Right atrium auricular region (tissue), 2 donors: ENCODE measurements at regions not wholly inside any gene's neighbourhood (a gene's known extent, or its start where the extent isn't known, plus 50 kb on each side); places are given as distances from the start of the nearest gene placed in this dataset.

ENCODE experiments used
- DNase-seq: peaks from one replicate; pipeline ENCODE4 v3.0.0-alpha.2; 2019; ENCODE audit warnings: low spot score
- H3K27ac ChIP-seq, 2 donors: fragments of 200-600 bp; sonication (generic); 1 replicate in 1 of 2; 2 replicates in 1 of 2; pipeline ENCODE4 v1.5.1; 2016 to 2019
- H3K27me3 ChIP-seq, 2 donors: fragments of 200-600 bp; sonication (generic); one replicate each; pipeline versions ENCODE4 v1.5.1 to v1.6.0; 2017 to 2019
- H3K36me3 ChIP-seq: fragments of 200-600 bp; sonication (generic); one replicate; pipeline ENCODE4 v1.5.1; 2016
- H3K4me1 ChIP-seq, 2 donors: fragments of 200-600 bp; sonication (generic); one replicate each; pipeline versions ENCODE4 v1.5.1 to v1.6.0; 2017 to 2019
- H3K4me3 ChIP-seq, 2 donors: fragments of 200-600 bp; sonication (generic); 1 replicate in 1 of 2; 2 replicates in 1 of 2; pipeline ENCODE4 v1.5.1; 2017 to 2019; ENCODE audit warnings: mild to moderate bottlenecking in 1 of 2, moderate library complexity in 1 of 2
- H3K9me3 ChIP-seq, 2 donors: fragments of 200-600 bp; sonication (generic); one replicate each; pipeline ENCODE4 v1.5.1; 2019
- TF ChIP-seq, protein P1 (sequence below), 2 donors: fragments of 200-600 bp; sonication (generic); IDR thresholded peaks; one replicate each; pipeline ENCODE4 v1.5.1; 2019; ENCODE audit warnings: antibody characterized with exemption in 2 of 2

DNA sequence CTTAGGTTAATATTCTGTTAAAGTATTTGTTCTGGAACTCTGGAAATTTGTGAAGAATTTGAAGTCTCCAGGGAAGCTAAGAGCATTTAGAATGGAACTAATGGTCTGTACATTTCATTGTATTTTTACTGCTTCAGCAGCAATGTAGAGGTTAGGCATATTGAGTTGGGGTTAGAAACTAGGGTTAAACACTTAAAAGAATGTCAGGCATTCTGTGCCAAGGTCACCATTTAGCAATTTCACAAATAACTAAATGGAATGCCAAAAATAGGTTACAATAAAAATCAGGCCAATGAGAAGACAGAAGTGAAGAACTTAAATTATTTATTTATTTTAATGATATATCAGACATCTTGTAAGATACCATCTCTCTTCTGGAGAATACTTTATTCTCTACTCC, 210.8 kb downstream of the C12orf50 start:
- H3K27ac ChIP-seq, result no peak overlapping the region
- TF ChIP-seq, protein P1, sequence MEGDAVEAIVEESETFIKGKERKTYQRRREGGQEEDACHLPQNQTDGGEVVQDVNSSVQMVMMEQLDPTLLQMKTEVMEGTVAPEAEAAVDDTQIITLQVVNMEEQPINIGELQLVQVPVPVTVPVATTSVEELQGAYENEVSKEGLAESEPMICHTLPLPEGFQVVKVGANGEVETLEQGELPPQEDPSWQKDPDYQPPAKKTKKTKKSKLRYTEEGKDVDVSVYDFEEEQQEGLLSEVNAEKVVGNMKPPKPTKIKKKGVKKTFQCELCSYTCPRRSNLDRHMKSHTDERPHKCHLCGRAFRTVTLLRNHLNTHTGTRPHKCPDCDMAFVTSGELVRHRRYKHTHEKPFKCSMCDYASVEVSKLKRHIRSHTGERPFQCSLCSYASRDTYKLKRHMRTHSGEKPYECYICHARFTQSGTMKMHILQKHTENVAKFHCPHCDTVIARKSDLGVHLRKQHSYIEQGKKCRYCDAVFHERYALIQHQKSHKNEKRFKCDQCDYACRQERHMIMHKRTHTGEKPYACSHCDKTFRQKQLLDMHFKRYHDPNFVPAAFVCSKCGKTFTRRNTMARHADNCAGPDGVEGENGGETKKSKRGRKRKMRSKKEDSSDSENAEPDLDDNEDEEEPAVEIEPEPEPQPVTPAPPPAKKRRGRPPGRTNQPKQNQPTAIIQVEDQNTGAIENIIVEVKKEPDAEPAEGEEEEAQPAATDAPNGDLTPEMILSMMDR (IDR thresholded peaks at IDR 0.05), result no peak
- no peaks in the 10 kb centered on the region for H3K27me3 ChIP-seq
- H3K36me3 ChIP-seq, result no peaks in the 10 kb centered on the region
- no peaks in the 10 kb centered on the region for H3K9me3 ChIP-seq
- H3K4me1 ChIP-seq, result no peaks in the 10 kb centered on the region
- no peak overlapping the region for H3K4me3 ChIP-seq
- DNase-seq, result no peak

DNA sequence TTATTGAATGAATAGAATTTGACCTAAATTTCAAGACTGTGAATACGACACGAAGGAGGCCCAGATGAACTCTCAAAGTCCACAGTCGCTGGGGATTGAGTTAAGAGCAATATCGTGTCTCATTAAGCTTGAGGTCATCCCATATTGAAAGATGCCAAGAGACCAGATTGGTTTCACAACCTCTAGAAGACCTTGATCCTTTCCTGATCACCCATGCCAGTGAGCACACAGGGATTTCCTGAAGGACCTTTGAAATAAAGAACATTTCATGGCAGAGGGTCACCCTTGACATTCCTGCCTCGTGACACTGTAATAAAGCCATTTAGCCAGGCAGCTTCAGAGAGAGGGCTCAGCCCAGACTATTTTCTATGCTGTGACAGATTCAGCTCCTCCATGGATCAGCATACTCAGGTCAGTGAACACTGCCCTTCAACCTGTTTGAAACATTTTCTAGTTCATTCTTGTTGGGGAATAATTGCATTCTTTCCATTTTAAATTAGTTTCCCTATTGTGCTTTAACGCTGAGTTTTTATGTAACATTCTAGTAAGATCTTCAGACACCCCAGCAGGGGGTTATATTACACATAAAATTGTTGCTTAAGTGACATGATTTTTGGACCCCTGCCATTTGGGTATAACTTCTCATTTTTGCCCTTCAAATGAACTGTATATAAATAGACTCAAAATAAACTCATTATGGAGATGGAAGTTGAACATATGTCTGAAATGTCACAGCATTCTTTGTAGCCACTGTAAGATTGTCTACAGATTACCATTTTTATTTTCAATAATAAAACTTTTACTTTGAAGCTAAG, 213.2 kb downstream of the C12orf50 start:
- Histone ChIP-seq H3K27ac (no peak overlapping the region), H3K36me3 (no peaks in the 10 kb centered on the region), H3K9me3 (no peaks in the 10 kb centered on the region), H3K4me3 (no peak overlapping the region), H3K27me3 (no peaks in the 10 kb centered on the region), H3K4me1 (no peaks in the 10 kb centered on the region)
- no peak for DNase-seq
- TF ChIP-seq, protein P1 (IDR thresholded peaks at IDR 0.05), result no peak

DNA sequence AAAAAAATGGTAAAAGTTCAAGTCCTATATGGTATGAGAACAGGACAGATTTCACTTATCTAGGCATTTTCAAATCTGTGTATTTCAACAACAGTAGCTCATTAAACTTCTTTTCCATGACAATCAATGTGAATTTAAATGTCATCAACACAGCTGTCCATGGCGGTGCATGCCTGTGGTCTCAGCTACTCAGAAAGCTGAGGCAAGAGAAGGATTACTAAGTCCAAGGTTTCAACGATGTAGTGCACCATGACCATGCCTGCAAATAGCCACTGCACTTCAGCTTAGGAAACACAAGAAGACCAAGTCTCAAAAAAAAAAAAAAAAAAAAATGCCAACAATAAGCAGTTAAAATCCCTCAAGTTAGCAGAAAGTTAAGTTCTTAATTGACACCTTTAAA, 214.6 kb downstream of the C12orf50 start:
- DNase-seq, result no peak
- H3K9me3 ChIP-seq, result no peaks in the 10 kb centered on the region
- H3K27ac ChIP-seq, result no peak overlapping the region
- H3K4me3 ChIP-seq, result no peak overlapping the region
- H3K27me3 ChIP-seq, result no peaks in the 10 kb centered on the region
- H3K4me1 ChIP-seq, result no peaks in the 10 kb centered on the region
- no peaks in the 10 kb centered on the region for H3K36me3 ChIP-seq
- TF ChIP-seq, protein P1 (IDR thresholded peaks at IDR 0.05), result no peak

GRCh38 chr12:87813476-87814234, 215.5 kb downstream of the C12orf50 start:
- no peaks in the 10 kb centered on the region for H3K9me3 ChIP-seq
- no peak for DNase-seq
- TF ChIP-seq, protein P1 (IDR thresholded peaks at IDR 0.05), result no peak
- no peak overlapping the region for H3K4me3 ChIP-seq
- no peaks in the 10 kb centered on the region for H3K27me3 ChIP-seq
- H3K27ac ChIP-seq, result no peak overlapping the region
- H3K4me1 ChIP-seq, result no peaks in the 10 kb centered on the region
- H3K36me3 ChIP-seq, result no peaks in the 10 kb centered on the region

DNA sequence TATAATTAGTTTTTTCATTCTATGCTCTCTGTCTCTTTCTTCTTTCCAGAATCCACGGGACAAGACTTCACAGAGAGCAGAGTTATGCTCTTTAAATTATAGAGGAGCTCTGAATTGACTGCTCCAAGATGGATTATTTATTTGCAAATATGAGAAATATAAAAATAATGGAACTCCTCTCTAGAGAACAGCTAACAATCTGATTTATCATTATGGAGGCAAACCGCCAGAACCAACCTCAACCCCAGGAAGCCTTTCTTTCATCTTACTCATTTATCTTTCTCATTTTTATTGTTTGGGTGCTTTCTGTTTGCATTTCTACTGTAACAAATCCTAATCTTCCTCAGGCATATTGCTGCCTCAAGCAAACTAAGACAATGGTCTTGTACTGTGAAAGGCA, 216.5 kb downstream of the C12orf50 start:
- DNase-seq, result no peak
- no peaks in the 10 kb centered on the region for H3K27me3 ChIP-seq
- no peaks in the 10 kb centered on the region for H3K9me3 ChIP-seq
- TF ChIP-seq, protein P1 (IDR thresholded peaks at IDR 0.05), result no peak
- H3K36me3 ChIP-seq, result no peaks in the 10 kb centered on the region
- no peak overlapping the region for H3K4me3 ChIP-seq
- H3K4me1 ChIP-seq, result no peaks in the 10 kb centered on the region
- no peak overlapping the region for H3K27ac ChIP-seq
